HuH-7 (cell line): ENCODE measurements at regions not wholly inside any gene's neighbourhood (a gene's known extent, or its start where the extent isn't known, plus 50 kb on each side); places are given as distances from the start of the nearest gene placed in this dataset.
"Not testable (repeated sequence)": the region's sequence is repeated elsewhere in the genome, so short reads cannot be mapped to it uniquely, and the experiment has no call there.

Source experiments
- DNase-seq: peaks from one replicate; pipeline ENCODE4 v3.0.0; 2011; ENCODE audit warnings: low spot score

GRCh38 chr4:64727391-64727790 lies 318.1 kb upstream of the TECRL start:
- not testable (repeated sequence) for DNase-seq

DNA sequence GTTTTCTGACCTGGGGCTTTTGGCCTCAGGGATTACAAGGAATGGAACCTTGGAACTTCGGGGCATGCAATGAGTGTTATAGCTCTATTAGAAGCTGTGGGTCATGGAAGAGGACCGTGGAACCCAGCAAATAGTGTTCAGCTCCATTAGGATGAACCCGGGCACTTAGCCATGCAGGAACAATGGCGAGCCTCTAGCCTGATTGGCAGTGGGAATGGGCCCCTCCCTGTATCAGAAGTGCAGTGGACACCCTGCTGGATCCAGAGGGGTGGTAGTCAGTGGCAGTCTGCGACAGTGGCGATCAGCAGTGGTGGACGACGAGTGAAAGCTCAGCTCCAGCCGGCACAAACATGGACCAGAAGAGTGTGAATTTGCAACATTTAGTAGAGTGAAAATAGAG lies 315.4 kb upstream of the TECRL start:
- no peak for DNase-seq

DNA sequence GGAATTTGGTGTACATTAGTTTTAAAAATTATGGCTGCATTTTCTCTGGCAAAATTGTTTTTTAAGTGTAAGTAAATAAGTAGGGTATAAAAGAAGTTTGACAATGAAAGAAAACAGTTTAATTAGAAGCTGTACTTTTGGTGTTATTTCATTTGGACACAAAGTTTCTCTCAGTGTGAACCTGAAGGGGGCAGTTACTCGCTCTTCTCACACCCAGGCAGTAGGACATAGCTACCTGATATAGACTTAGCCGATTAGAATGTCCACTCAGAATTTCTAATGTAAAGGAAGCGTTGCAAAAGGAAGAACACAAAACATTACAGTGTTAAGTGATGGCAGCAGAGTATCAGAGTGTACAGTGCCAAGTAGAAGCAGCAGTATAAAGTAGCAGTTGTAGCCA lies 311.9 kb upstream of the TECRL start:
- no peak for DNase-seq

DNA sequence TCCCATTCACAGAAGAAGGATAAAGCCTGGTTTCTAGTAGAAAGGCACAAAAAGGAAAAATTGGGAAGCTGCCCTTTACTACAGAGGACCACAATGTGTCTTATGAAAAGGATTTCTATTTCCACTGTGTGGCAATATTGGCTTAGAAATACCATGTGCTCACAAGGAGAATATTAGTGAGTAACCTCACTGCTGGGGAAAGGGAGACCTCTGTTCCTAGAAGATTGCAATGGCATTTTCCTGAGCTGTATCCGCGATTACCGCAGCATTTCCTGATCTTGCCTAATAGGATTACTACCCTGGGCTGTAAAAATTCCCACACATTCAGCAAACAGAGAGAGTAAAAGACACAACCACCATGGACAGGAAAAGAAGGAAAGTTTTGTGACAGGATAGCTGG lies 308.8 kb upstream of the TECRL start:
- peak; percentile 5 for DNase-seq

GRCh38 chr4:64715741-64716140 lies 306.5 kb upstream of the TECRL start:
- no peak for DNase-seq

DNA sequence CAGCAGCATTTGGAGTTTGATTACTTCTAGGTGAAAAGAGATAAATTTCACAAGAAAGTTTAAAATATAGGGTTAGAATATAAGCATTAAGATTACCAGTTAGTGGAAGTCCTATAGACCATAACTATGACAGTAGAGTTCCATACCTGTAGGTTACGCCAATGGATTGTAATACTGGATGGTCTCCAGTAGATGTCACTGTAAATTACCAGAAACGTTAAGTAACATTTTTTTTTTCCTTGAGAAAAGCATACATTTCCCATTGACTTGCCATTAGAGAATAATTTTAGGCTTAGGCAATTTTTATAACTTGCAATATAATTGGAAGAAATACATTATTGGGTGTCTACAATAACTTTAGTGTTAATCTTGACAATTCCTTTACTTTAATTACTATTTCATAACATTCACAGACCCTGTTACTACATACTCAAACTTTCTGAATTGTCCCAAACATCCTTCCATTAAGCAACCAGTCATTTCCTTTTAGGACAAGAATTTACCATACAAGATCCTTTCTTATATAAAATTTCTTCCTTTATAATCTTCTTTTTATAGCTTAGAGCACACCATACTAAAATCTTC lies 304.1 kb upstream of the TECRL start:
- DNase-seq = no peak

DNA sequence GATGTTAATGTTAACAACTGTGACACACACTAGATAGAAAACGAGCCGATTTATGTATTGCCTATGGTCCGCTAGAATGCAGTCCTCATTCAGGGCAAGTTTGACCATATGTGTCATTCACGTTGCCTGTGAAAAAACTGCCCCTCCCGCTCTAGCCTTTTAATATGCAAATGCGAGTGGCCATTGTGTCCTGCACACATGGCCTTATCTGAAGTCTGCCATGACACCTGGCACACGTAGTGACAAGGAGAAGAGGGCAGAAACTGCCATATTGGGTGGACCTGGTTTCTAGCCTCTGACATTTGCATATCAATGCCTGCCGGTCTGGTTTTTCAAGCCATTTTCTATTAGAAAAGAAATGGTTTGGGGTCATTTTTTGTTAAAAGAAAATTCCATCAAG lies 303.3 kb upstream of the TECRL start:
- no peak for DNase-seq

DNA sequence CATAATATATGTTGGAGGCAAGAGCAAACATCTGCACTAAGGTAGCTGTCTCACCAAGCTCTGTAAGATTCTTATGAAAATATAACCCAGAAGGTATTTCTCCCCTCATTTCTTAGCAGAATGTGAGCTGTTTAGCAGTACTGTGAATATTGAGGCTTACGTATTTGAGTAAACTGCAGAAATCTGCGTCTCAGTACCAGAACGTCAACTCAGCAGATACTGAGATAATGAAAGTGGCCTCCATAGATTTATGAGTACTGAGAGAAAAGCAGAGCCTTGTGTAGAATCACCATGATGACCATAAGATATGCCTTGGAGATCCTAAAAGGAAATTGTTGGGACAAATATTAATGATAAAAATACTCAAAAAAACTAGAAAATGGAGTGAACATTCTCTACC lies 296.7 kb upstream of the TECRL start:
- DNase-seq = no peak

- no peak for DNase-seq
Measured at GRCh38 chr4:64698171-64698570, 288.9 kb upstream of the TECRL start.

DNA sequence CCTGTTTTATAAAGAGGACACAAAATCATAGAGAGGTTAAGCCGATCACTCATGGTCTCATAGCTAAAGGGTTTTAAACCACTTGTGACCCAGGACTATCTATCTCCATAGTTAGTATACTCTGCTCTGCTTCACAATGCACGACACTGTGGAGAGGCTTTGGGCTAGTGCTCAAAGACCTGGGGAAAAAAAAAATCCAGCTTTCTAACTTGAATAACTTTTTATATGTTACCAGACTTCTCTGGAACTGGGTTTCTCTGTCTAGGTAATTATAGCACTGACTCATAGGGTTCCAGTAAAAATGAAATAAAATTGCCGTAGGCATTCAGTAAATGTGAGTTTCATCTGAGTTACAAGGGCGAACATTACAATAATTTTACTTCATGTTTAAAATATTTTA lies 273.7 kb upstream of the TECRL start:
- no peak for DNase-seq

GRCh38 chr4:64682481-64682880 lies 273.2 kb upstream of the TECRL start:
- DNase-seq = no peak

DNA sequence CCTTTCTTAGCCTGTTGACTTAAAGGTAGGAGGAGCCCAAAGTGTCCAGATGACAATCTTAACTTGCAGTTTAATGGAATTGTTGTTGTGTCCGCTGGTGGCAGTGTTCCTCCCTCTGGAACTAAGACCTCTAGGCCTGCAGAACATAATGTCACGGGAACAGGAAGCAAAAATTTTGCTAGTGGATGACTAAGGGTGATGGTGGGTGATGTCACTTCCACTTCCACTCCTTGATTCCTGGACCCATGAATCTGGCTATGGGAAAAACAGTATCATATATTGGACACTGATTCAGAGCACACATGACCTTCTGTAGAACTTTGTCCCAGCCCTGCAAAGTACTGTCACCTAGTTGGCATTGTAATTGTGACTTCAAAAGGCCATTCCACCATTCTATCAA lies 263.9 kb upstream of the TECRL start:
- not testable (repeated sequence) for DNase-seq

- DNase-seq = no peak
Measured at GRCh38 chr4:64670647-64671046, 261.4 kb upstream of the TECRL start.

DNA sequence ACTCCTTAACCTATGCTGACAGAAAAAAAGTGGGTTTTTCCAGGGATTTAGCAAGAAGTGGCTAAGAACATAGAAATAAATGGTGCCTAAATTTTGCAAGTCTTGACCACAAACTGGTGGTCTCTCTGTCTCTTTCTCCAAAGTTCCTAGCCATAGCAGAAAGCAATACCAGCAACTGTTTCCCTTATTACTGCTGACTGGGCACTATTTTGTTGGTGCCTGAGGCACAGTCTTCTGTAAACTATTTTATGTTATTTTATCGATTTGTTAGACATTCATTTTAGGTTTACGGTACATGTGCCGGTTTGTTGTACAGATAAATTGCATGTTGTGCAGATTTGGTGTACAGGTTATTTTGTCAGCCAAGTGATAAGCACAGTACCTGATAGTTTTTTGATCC lies 234.6 kb upstream of the TECRL start:
- DNase-seq = no peak

- no peak for DNase-seq
Measured at GRCh38 chr4:64642936-64643335, 233.7 kb upstream of the TECRL start.

DNA sequence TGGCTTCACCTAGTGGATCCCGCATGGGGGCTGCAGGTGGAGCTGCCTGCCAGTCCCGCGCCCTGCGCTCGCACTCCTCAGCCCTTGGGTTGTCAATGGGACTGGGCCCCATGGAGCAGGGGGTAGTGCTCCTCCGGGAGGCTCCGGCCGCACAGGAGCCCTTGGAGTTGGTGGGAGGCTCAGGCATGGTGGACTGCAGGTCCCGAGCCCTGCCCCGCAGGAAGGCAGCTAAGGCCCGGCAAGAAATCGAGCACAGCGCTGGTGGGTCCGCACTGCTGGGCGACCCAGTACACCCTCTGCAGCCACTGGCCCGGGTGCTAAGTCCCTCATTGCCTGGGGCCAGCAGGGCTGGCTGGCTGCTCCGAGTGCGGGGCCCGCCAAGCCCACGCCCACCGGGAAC lies 231.2 kb upstream of the TECRL start:
- DNase-seq = not testable (repeated sequence)

DNA sequence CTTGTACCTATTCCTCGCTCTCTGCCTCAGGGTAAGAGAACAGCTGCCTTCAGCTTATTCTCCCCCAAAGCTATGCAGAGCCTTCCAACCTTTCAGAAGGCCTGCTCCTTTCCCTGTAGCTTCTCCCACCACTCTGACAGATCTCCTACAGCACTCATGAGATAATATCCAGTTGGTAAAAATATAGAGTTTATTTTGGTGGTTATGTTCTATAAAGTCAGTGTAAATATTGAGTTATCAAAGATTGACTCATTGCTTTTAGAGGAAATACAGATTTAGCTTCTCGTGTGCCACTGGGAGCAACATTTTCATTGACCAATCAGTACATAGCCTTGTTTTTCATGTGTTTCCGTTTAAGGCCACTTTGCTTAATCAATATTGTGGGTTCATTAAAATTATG lies 216.2 kb upstream of the TECRL start:
- DNase-seq = no peak

DNA sequence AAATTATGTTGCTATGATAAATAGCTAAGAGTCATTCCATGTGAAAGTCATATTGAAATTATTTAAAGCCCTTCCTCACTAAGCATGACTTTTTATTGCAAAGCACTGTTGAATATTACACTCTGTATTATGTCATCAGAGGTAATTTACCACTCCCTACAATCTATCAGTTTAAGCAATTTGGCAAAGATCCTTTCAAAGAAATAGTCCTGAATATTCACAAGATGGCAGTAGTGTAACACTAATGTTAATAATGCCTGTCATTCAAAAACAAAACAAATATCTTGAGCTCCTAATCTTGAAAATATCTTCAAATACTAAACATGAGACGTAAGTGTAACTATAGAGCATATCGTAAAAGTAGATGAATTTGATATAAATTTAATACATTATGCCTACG lies 208.6 kb upstream of the TECRL start:
- no peak for DNase-seq

GRCh38 chr4:64614276-64614675 lies 205.0 kb upstream of the TECRL start:
- DNase-seq = no peak

GRCh38 chr4:64613046-64613445 lies 203.8 kb upstream of the TECRL start:
- DNase-seq = no peak

- DNase-seq = no peak
Measured at GRCh38 chr4:64598066-64598465, 188.8 kb upstream of the TECRL start.

- no peak for DNase-seq
Measured at GRCh38 chr4:64594723-64595122, 185.5 kb upstream of the TECRL start.

GRCh38 chr4:64588507-64588906 lies 179.3 kb upstream of the TECRL start:
- no peak for DNase-seq

DNA sequence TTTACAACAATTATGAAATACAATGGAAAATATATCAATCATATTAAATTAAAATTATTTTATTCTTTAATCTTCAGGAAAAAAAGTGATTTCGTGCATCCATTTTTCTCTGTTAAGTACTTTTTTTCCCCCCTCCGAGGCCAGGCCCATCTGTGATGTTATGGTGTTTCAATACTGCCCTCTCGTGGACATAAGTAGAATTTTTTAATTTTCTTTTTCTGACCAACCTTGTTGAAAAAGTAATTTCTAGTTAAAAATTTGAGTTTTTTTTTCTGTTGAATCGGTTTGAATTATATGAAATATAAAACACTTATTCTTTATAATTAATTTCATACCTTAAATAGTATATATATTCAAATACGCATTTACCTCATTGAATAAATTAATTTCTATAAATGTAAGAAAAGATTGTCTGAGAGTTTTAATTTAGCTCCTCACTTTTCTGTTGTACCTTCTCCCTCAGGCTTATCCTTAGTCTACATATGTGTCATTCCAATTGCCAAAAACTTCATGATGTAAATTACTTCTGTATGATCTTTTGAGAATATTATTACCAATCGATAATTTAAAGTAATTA lies 175.8 kb upstream of the TECRL start:
- peak; percentile 2 for DNase-seq

- no peak for DNase-seq
Measured at GRCh38 chr4:64584125-64584524, 174.9 kb upstream of the TECRL start.
